HG03460 (cell line): ENCODE measurements at regions not wholly inside any gene's neighbourhood (a gene's known extent, or its start where the extent isn't known, plus 50 kb on each side); places are given as distances from the start of the nearest gene placed in this dataset.

Experiments
- ATAC-seq: cut with Tn5 transposase; IDR thresholded peaks from one replicate; pipeline ENCODE4 v1.9.1; 2021; ENCODE audit not compliant: unreplicated experiment

GRCh38 chr1:184302346-184302745 lies 84.5 kb upstream of the C1orf21 start:
- ATAC-seq: no peak

- no peak for ATAC-seq
Measured at GRCh38 chr1:184310157-184310819, 76.5 kb upstream of the C1orf21 start.

- ATAC-seq: no peak
Measured at GRCh38 chr1:184311580-184311979, 75.2 kb upstream of the C1orf21 start.

- ATAC-seq: no peak
Measured at GRCh38 chr1:184315254-184315653, 71.6 kb upstream of the C1orf21 start.

GRCh38 chr1:184319879-184320278 lies 67.0 kb upstream of the C1orf21 start:
- no peak for ATAC-seq

- no peak for ATAC-seq
Measured at GRCh38 chr1:184322253-184322652, 64.6 kb upstream of the C1orf21 start.

- ATAC-seq: no peak
Measured at GRCh38 chr1:184324972-184325371, 61.9 kb upstream of the C1orf21 start.

- ATAC-seq: no peak
Measured at GRCh38 chr1:184326278-184326677, 60.6 kb upstream of the C1orf21 start.

- no peak for ATAC-seq
Measured at GRCh38 chr1:184329245-184329953, 57.4 kb upstream of the C1orf21 start.

- ATAC-seq: no peak
Measured at GRCh38 chr1:184329962-184330868, 56.6 kb upstream of the C1orf21 start.

- ATAC-seq: no peak
Measured at GRCh38 chr1:184330875-184331274, 56.0 kb upstream of the C1orf21 start.
